HCT116 (cell line): ENCODE measurements at regions not wholly inside any gene's neighbourhood (a gene's known extent, or its start where the extent isn't known, plus 50 kb on each side); places are given as distances from the start of the nearest gene placed in this dataset.

ENCODE experiments used
- POLR2AphosphoS5 ChIP-seq: IDR thresholded peaks from 2 replicates; pipeline ENCODE4 v1.6.1; 2011; ENCODE audit warnings: mild to moderate bottlenecking, low read depth, low read length, moderate library complexity
- RAD21 ChIP-seq: IDR thresholded peaks from 2 replicates; pipeline ENCODE4 v1.6.1; 2012; ENCODE audit warnings: low read depth, mild to moderate bottlenecking

- no peak for TF ChIP-seq RAD21
- no peak for TF ChIP-seq POLR2AphosphoS5
These were observed 157.3 kb upstream of the MTPN start for GRCh38 chr7:136134503-136134902.
